SK-N-SH (cell line): ENCODE measurements at regions not wholly inside any gene's neighbourhood (a gene's known extent, or its start where the extent isn't known, plus 50 kb on each side); places are given as distances from the start of the nearest gene placed in this dataset.
A peak's percentile ranks its signal among the peaks of the same experiment; 100 is the strongest.
"Not testable (repeated sequence)": the region's sequence is repeated elsewhere in the genome, so short reads cannot be mapped to it uniquely, and the experiment has no call there.

Source experiments
- CTCF ChIA-PET: fragments of 300-600, 350-600 bp; formaldehyde crosslinking; extraction: SDS; loops from one replicate; lab custom pipeline; 2021; lab: Yijun Ruan, JAX
- POLR2A ChIA-PET: fragments of 350-600 bp; sonication (Branson Sonifier 250); formaldehyde crosslinking; extraction: SDS; loops from one replicate; lab custom pipeline; 2020; ENCODE audit warnings: antibody characterized with exemption, inconsistent platforms; lab: Yijun Ruan, JAX
- DNase-seq: peaks from one replicate; pipeline ENCODE4 v3.0.0; 2012
- H2AFZ ChIP-seq: fragments of 200-600 bp; sonication (generic); 2 replicates; pipeline ENCODE4 v1.8.1; 2016; ENCODE audit warnings: antibody characterized with exemption, mild to moderate bottlenecking, low read depth
- H3F3A ChIP-seq: fragments of 200-600 bp; sonication (generic); replicated peaks from 2 replicates; pipeline ENCODE3; 2016; ENCODE audit warnings: antibody characterized with exemption, mild to moderate bottlenecking; ENCODE audit not compliant: insufficient read depth
- H3K27ac ChIP-seq, 2 experiments: fragments of 200-500 bp in 1 of 2; fragments of 200-600 bp in 1 of 2; sonication (Bioruptor generic) in 1 of 2; sonication (generic), shearing (Covaris generic) in 1 of 2; 2 replicates each; pipeline versions ENCODE4 v1.5.1 to v1.6.1; 2014 to 2016; ENCODE audit warnings: low read depth in 2 of 2, inconsistent platforms in 1 of 2, low read length in 1 of 2, mild to moderate bottlenecking in 1 of 2, mixed read lengths in 1 of 2
- H3K27me3 ChIP-seq: fragments of 200-600 bp; sonication (generic), shearing (Covaris generic); 2 replicates; pipeline ENCODE4 v1.6.1; 2016; ENCODE audit warnings: mixed run types; ENCODE audit not compliant: insufficient read depth
- H3K36me3 ChIP-seq, 2 experiments: fragments of 200-500 bp in 1 of 2; fragments of 200-600 bp in 1 of 2; sonication (Bioruptor generic) in 1 of 2; sonication (generic) in 1 of 2; replicated peaks in 1 of 2; 2 replicates each; pipeline versions ENCODE3 to v1.5.1; 2014 to 2016; ENCODE audit warnings: low read length in 1 of 2, mild to moderate bottlenecking in 1 of 2; ENCODE audit not compliant: insufficient read depth in 2 of 2, control insufficient read depth in 1 of 2
- H3K4me1 ChIP-seq, 2 experiments: fragments of 200-500 bp in 1 of 2; fragments of 200-600 bp in 1 of 2; sonication (Bioruptor generic) in 1 of 2; sonication (generic), shearing (Covaris generic) in 1 of 2; 2 replicates each; pipeline versions ENCODE4 v1.5.1 to v1.6.1; 2014 to 2016; ENCODE audit warnings: low read depth in 1 of 2, low read length in 1 of 2, mixed run types in 1 of 2; ENCODE audit not compliant: insufficient read depth in 2 of 2, control insufficient read depth in 1 of 2
- H3K4me2 ChIP-seq: fragments of 200-600 bp; sonication (generic), shearing (Covaris generic); 2 replicates; pipeline ENCODE4 v1.6.1; 2017; ENCODE audit warnings: mixed run types
- H3K4me3 ChIP-seq, 2 experiments: fragments of 200-500 bp in 1 of 2; fragments of 200-600 bp in 1 of 2; sonication (Bioruptor generic) in 1 of 2; sonication (generic), shearing (Covaris generic) in 1 of 2; 2 replicates each; pipeline versions ENCODE4 v1.5.1 to v1.8.1; 2014 to 2016; ENCODE audit warnings: low read depth in 2 of 2, inconsistent platforms in 1 of 2, low read length in 1 of 2, mild to moderate bottlenecking in 1 of 2, mixed read lengths in 1 of 2, moderate library complexity in 1 of 2
- H3K79me2 ChIP-seq: fragments of 200-600 bp; sonication (generic); 2 replicates; pipeline ENCODE4 v1.8.1; 2017; ENCODE audit warnings: mild to moderate bottlenecking; ENCODE audit not compliant: insufficient read depth
- H3K9ac ChIP-seq: fragments of 200-600 bp; sonication (generic); 2 replicates; pipeline ENCODE4 v1.6.1; 2017; ENCODE audit warnings: mixed run types
- H3K9me2 ChIP-seq: fragments of 200-600 bp; sonication (generic); 2 replicates; pipeline ENCODE4 v1.6.1; 2017; ENCODE audit warnings: mixed run types
- H3K9me3 ChIP-seq: fragments of 200-600 bp; sonication (generic); 2 replicates; pipeline ENCODE4 v1.6.1; 2017; ENCODE audit warnings: mixed run types, mild to moderate bottlenecking, moderate library complexity
- H4K20me1 ChIP-seq: fragments of 200-600 bp; sonication (generic); 2 replicates; pipeline ENCODE4 v1.6.1; 2017; ENCODE audit warnings: mild to moderate bottlenecking, mixed run types; ENCODE audit not compliant: insufficient read depth
- EP300 ChIP-seq, 2 experiments: IDR thresholded peaks; 2 replicates each; pipeline versions ENCODE4 v1.4.0 to v1.6.1; 2012; ENCODE audit warnings: borderline replicate concordance in 1 of 2, low read depth in 1 of 2, low read length in 1 of 2
- FOSL2 ChIP-seq: IDR thresholded peaks from 2 replicates; pipeline ENCODE4 v1.4.0; 2012; ENCODE audit warnings: low read depth, mild to moderate bottlenecking, moderate library complexity, borderline replicate concordance
- FOXM1 ChIP-seq: IDR thresholded peaks from 2 replicates; pipeline ENCODE4 v1.4.0; 2012; ENCODE audit warnings: low read depth, mild to moderate bottlenecking
- GABPA ChIP-seq: IDR thresholded peaks from 2 replicates; pipeline ENCODE4 v1.4.0; 2012; ENCODE audit warnings: low read depth, mild to moderate bottlenecking
- JUND ChIP-seq: IDR thresholded peaks from 2 replicates; pipeline ENCODE4 v1.4.0; 2012
- MAX ChIP-seq: IDR thresholded peaks from 2 replicates; pipeline ENCODE4 v1.4.0; 2012; ENCODE audit warnings: low read depth
- MEF2A ChIP-seq: IDR thresholded peaks from 2 replicates; pipeline ENCODE4 v1.4.0; 2012; ENCODE audit warnings: low read depth, borderline replicate concordance
- MXI1 ChIP-seq: IDR thresholded peaks from 2 replicates; pipeline ENCODE4 v1.6.1; 2012; ENCODE audit warnings: mild to moderate bottlenecking, low read depth, low read length, improper control_type of control experiment
- NFIC ChIP-seq: IDR thresholded peaks from 2 replicates; pipeline ENCODE4 v1.4.0; 2012; ENCODE audit warnings: borderline replicate concordance
- PBX3 ChIP-seq: IDR thresholded peaks from 2 replicates; pipeline ENCODE4; 2012
- POLR2AphosphoS5 ChIP-seq: IDR thresholded peaks from 2 replicates; pipeline ENCODE4 v1.6.1; 2012; ENCODE audit warnings: low read depth, low read length
- RXRA ChIP-seq: IDR thresholded peaks from 2 replicates; pipeline ENCODE4 v1.4.0; 2012; ENCODE audit warnings: low read depth, mild to moderate bottlenecking, borderline replicate concordance
- TAF1 ChIP-seq: IDR thresholded peaks from 2 replicates; pipeline ENCODE4 v1.6.1; 2012; ENCODE audit warnings: low read depth, mild to moderate bottlenecking, low read length, moderate library complexity, borderline replicate concordance
- TCF12 ChIP-seq: IDR thresholded peaks from 2 replicates; pipeline ENCODE4 v1.4.0; 2012
- TEAD4 ChIP-seq: IDR thresholded peaks from 2 replicates; pipeline ENCODE4 v1.4.0; 2012; ENCODE audit warnings: mild to moderate bottlenecking, borderline replicate concordance; ENCODE audit not compliant: insufficient read depth
- YY1 ChIP-seq: IDR thresholded peaks from 2 replicates; pipeline ENCODE4 v1.4.0; 2012; ENCODE audit warnings: low read depth, mild to moderate bottlenecking
- ZBTB33 ChIP-seq: IDR thresholded peaks from 2 replicates; pipeline ENCODE4 v1.4.0; 2012; ENCODE audit warnings: low read depth, borderline replicate concordance

GRCh38 chr3:154904328-154904727 lies 175.8 kb upstream of the MME start (continued):
- TF ChIP-seq NFIC (no peak), MAX (no peak), FOSL2 (no peak), TAF1 (no peak), ZBTB33 (no peak), MXI1 (no peak)

GRCh38 chr3:154902495-154902894 lies 177.6 kb upstream of the MME start:
- H2AFZ ChIP-seq, H3K9ac ChIP-seq, H3K4me3 ChIP-seq, H3K4me2 ChIP-seq, POLR2A ChIA-PET, H4K20me1 ChIP-seq, H3K4me1 ChIP-seq, H3K36me3 ChIP-seq, H3K9me3 ChIP-seq, H3K9me2 ChIP-seq, H3K27me3 ChIP-seq, DNase-seq, CTCF ChIA-PET, H3K79me2 ChIP-seq: not testable (repeated sequence)
- peak; percentile 12 to 99; a peak in 2 of 4 replicates for TF ChIP-seq EP300 (IDR thresholded peaks at IDR 0.05; ENCODE audit: borderline replicate concordance in 1 of 2, low read depth in 1 of 2, low read length in 1 of 2)
- TF ChIP-seq TEAD4 = peak; percentile 96
- 0 out of 2 replicates have a peak, but pooled peaks have one; percentile 18 for TF ChIP-seq YY1
- peak; percentile 39; the same call in 1 of the 2 replicates for TF ChIP-seq FOSL2
- 0 out of 2 replicates have a peak, but pooled peaks have one; percentile 11 for TF ChIP-seq MEF2A
- TF ChIP-seq POLR2AphosphoS5 = peak; percentile 57; the same call in 1 of the 2 replicates
- peak; percentile 98 for TF ChIP-seq TCF12
- peak; percentile 93 for TF ChIP-seq PBX3
- TF ChIP-seq JUND = peak; percentile 87
- peak; percentile 47; the same call in 1 of the 2 replicates for TF ChIP-seq RXRA
- peak; percentile 87 for TF ChIP-seq NFIC
- TF ChIP-seq FOXM1 = peak; percentile 99
- TF ChIP-seq GABPA = 0 out of 2 replicates have a peak, but pooled peaks have one; percentile 11
- Histone ChIP-seq H3K27ac (peak overlapping the region; percentile 60 to 88; a peak in 3 of 4 replicates), H3F3A (peaks cover 17% of the 10 kb centered on the region)
